Kidney glomerular epithelial cell (primary cell): ENCODE measurements at regions not wholly inside any gene's neighbourhood (a gene's known extent, or its start where the extent isn't known, plus 50 kb on each side); places are given as distances from the start of the nearest gene placed in this dataset.

Experiments
- DNase-seq: peaks from one replicate; lab custom pipeline; 2025; lab: John Stamatoyannopoulos, UW

- no peak for DNase-seq
Measured at GRCh38 chr4:79466621-79467020, 58.6 kb upstream of the GK2 start.
